ENCODE measurements at regions not wholly inside any gene's neighbourhood (a gene's known extent, or its start where the extent isn't known, plus 50 kb on each side); places are given as distances from the start of the nearest gene placed in this dataset.

- TF ChIP-seq ARNT (IDR thresholded peaks at IDR 0.05) (no peak), FOXK2 (IDR thresholded peaks at IDR 0.05) (no peak)
Observed at GRCh38 chr18:65942854-65943253, 192.0 kb downstream of the CDH7 start.
